K562 (cell line): ENCODE measurements at regions not wholly inside any gene's neighbourhood (a gene's known extent, or its start where the extent isn't known, plus 50 kb on each side); places are given as distances from the start of the nearest gene placed in this dataset.

Source experiments
- CHD2 ChIP-seq: IDR thresholded peaks from 2 replicates; pipeline ENCODE4 v1.6.1; 2011; ENCODE audit warnings: low read depth, low read length
- CTCF ChIP-seq, 3 experiments: IDR thresholded peaks in 2 of 3; conservative IDR thresholded peaks in 1 of 3; 2 replicates each; pipeline ENCODE4 v1.5.1; 2011 to 2012; ENCODE audit warnings: low read length in 3 of 3, mild to moderate bottlenecking in 3 of 3, control low read depth in 2 of 3, improper control_type of control experiment in 1 of 3, inconsistent platforms in 1 of 3, low read depth in 1 of 3, mixed read lengths in 1 of 3, moderate library complexity in 1 of 3; ENCODE audit not compliant: insufficient read depth in 2 of 3
- POLR2AphosphoS5 ChIP-seq: IDR thresholded peaks from 2 replicates; pipeline ENCODE4 v1.6.1; 2011; ENCODE audit warnings: mild to moderate bottlenecking, low read depth, low read length, moderate library complexity; ENCODE audit not compliant: control insufficient read depth, insufficient read depth
- ZBTB49 ChIP-seq: sonication (generic); formaldehyde crosslinking; IDR thresholded peaks from 2 replicates; pipeline ENCODE4 v1.8.0; 2022; ENCODE audit warnings: missing genetic modification reagents, mild to moderate bottlenecking, borderline replicate concordance
- ZNF639 ChIP-seq, 2 experiments: fragments of 200-800 bp in 1 of 2; sonication (Bioruptor generic) in 1 of 2; sonication (generic) in 1 of 2; formaldehyde crosslinking in 1 of 2; IDR thresholded peaks in 1 of 2; conservative IDR thresholded peaks in 1 of 2; 2 replicates each; pipeline versions ENCODE4 v1.5.0 to v1.6.1; 2016 to 2020; ENCODE audit warnings: missing compliant biosample characterization in 1 of 2, missing genetic modification characterization in 1 of 2, missing genetic modification reagents in 1 of 2

- TF ChIP-seq ZBTB49 (CRISPR knock-in tag) = no peak
- TF ChIP-seq CHD2 = no peak
- no peak for TF ChIP-seq CTCF (IDR thresholded peaks at IDR 0.05 in 2 of 3, conservative IDR thresholded peaks at IDR 0.05 in 1 of 3; ENCODE audit: insufficient read depth in 2 of 3, low read depth in 1 of 3, low read length in 3 of 3)
- TF ChIP-seq ZNF639 (CRISPR knock-in tag; conservative IDR thresholded peaks at IDR 0.05 in 1 of 2, IDR thresholded peaks at IDR 0.05 in 1 of 2) = no peak
- no peak for TF ChIP-seq POLR2AphosphoS5
Observed at GRCh38 chr3:168964736-168965135, 698.8 kb downstream of the MECOM start.
